ENCODE measurements at regions not wholly inside any gene's neighbourhood (a gene's known extent, or its start where the extent isn't known, plus 50 kb on each side); places are given as distances from the start of the nearest gene placed in this dataset.

GRCh38 chr15:69863446-69863845 lies 234.3 kb downstream of the TLE3 start:
- DNase-seq (ENCODE audit: low read depth, low spot score), result no peak
- Mint-ChIP-seq H3K27me3 (ENCODE audit: low read depth) (peaks cover 33% of the 10 kb centered on the region), H3K36me3 (ENCODE audit: low read depth) (no peaks in the 10 kb centered on the region), H3K4me3 (no peak overlapping the region), H3K4me1 (peaks cover 13% of the 10 kb centered on the region), H3K9me3 (peaks cover 4% of the 10 kb centered on the region), H3K27ac (ENCODE audit: unreplicated experiment) (no peak overlapping the region)
- TF ChIP-seq, protein P1, sequence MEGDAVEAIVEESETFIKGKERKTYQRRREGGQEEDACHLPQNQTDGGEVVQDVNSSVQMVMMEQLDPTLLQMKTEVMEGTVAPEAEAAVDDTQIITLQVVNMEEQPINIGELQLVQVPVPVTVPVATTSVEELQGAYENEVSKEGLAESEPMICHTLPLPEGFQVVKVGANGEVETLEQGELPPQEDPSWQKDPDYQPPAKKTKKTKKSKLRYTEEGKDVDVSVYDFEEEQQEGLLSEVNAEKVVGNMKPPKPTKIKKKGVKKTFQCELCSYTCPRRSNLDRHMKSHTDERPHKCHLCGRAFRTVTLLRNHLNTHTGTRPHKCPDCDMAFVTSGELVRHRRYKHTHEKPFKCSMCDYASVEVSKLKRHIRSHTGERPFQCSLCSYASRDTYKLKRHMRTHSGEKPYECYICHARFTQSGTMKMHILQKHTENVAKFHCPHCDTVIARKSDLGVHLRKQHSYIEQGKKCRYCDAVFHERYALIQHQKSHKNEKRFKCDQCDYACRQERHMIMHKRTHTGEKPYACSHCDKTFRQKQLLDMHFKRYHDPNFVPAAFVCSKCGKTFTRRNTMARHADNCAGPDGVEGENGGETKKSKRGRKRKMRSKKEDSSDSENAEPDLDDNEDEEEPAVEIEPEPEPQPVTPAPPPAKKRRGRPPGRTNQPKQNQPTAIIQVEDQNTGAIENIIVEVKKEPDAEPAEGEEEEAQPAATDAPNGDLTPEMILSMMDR (conservative IDR thresholded peaks at IDR 0.05), result no peak

- no peaks in the 10 kb centered on the region for H3K36me3 Mint-ChIP-seq (ENCODE audit: low read depth)
- TF ChIP-seq, protein P1 (conservative IDR thresholded peaks at IDR 0.05), result no peak
- DNase-seq (ENCODE audit: low read depth, low spot score), result no peak
- H3K4me3 Mint-ChIP-seq, result no peak overlapping the region
- H3K9me3 Mint-ChIP-seq, result peaks cover 4% of the 10 kb centered on the region
- peaks cover 28% of the 10 kb centered on the region for H3K27me3 Mint-ChIP-seq (ENCODE audit: low read depth)
- H3K27ac Mint-ChIP-seq (ENCODE audit: unreplicated experiment), result no peak overlapping the region
- H3K4me1 Mint-ChIP-seq, result peaks cover 13% of the 10 kb centered on the region
These were observed 232.3 kb downstream of the TLE3 start for GRCh38 chr15:69865369-69865768.

DNA sequence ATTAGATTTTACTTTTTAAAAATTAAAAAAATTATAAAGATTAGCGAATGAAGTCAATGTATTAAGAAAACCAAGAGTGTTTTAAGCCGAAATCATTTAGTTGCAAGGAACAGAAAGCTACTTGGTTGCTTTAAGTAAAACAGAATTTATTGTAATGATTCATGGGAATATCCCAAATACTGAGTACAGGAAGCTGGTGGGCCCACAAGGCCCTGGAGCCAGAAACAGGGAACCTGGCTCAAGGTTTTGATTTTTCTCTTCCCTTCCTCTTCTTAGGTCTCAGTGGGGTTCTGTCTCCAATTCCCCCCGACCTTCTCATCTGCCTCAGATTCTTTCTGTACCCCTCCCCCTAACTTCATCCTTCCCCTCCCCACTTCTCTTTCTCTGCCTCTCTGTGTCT lies 229.0 kb downstream of the TLE3 start:
- no peaks in the 10 kb centered on the region for H3K4me1 Mint-ChIP-seq
- peaks cover 9% of the 10 kb centered on the region for H3K9me3 Mint-ChIP-seq
- peaks cover 20% of the 10 kb centered on the region for H3K27me3 Mint-ChIP-seq (ENCODE audit: low read depth)
- no peak for DNase-seq (ENCODE audit: low read depth, low spot score)
- TF ChIP-seq, protein P1 (conservative IDR thresholded peaks at IDR 0.05), result no peak
- H3K36me3 Mint-ChIP-seq (ENCODE audit: low read depth), result no peaks in the 10 kb centered on the region
- no peak overlapping the region for H3K27ac Mint-ChIP-seq (ENCODE audit: unreplicated experiment)
- H3K4me3 Mint-ChIP-seq, result no peak overlapping the region

GRCh38 chr15:69869291-69869690 lies 228.4 kb downstream of the TLE3 start:
- H3K36me3 Mint-ChIP-seq (ENCODE audit: low read depth), result no peaks in the 10 kb centered on the region
- no peak overlapping the region for H3K27ac Mint-ChIP-seq (ENCODE audit: unreplicated experiment)

GRCh38 chr15:69869881-69870505 lies 227.7 kb downstream of the TLE3 start:
- Mint-ChIP-seq H3K27me3 (ENCODE audit: low read depth) (peaks cover 20% of the 10 kb centered on the region), H3K9me3 (peaks cover 14% of the 10 kb centered on the region), H3K36me3 (ENCODE audit: low read depth) (no peaks in the 10 kb centered on the region), H3K4me1 (no peaks in the 10 kb centered on the region), H3K4me3 (no peak overlapping the region), H3K27ac (ENCODE audit: unreplicated experiment) (no peak overlapping the region)
- no peak for DNase-seq (ENCODE audit: low read depth, low spot score)
- TF ChIP-seq, protein P1 (conservative IDR thresholded peaks at IDR 0.05), result no peak

More at GRCh38 chr15:69869291-69869690, 228.4 kb downstream of the TLE3 start:
- H3K9me3 Mint-ChIP-seq, result peaks cover 13% of the 10 kb centered on the region
- DNase-seq (ENCODE audit: low read depth, low spot score), result no peak
- no peaks in the 10 kb centered on the region for H3K4me1 Mint-ChIP-seq
- TF ChIP-seq, protein P1 (conservative IDR thresholded peaks at IDR 0.05), result no peak
- no peak overlapping the region for H3K4me3 Mint-ChIP-seq
- H3K27me3 Mint-ChIP-seq (ENCODE audit: low read depth), result peaks cover 20% of the 10 kb centered on the region
